NCI-H510A treated with DMSO at 0.1 percent for 48 hours (cell line): ENCODE measurements at regions not wholly inside any gene's neighbourhood (a gene's known extent, or its start where the extent isn't known, plus 50 kb on each side); places are given as distances from the start of the nearest gene placed in this dataset.
"Not testable (repeated sequence)": the region's sequence is repeated elsewhere in the genome, so short reads cannot be mapped to it uniquely, and the experiment has no call there.

ENCODE experiments used
- DNase-seq: peaks from one replicate; lab custom pipeline; 2025; lab: John Stamatoyannopoulos, UW

GRCh38 chr2:142478206-142478605 lies 347.4 kb upstream of the LRP1B start:
- no peak for DNase-seq

GRCh38 chr2:142472382-142472781 lies 341.6 kb upstream of the LRP1B start:
- DNase-seq = no peak

- DNase-seq = no peak
These were observed 336.5 kb upstream of the LRP1B start for GRCh38 chr2:142467321-142467720.

GRCh38 chr2:142463047-142463446 lies 332.2 kb upstream of the LRP1B start:
- DNase-seq = no peak

- no peak for DNase-seq
These were observed 331.5 kb upstream of the LRP1B start for GRCh38 chr2:142462306-142462705.

GRCh38 chr2:142445551-142446072 lies 314.8 kb upstream of the LRP1B start:
- DNase-seq = peak; percentile 9

GRCh38 chr2:142445023-142445422 lies 314.2 kb upstream of the LRP1B start:
- DNase-seq = no peak

GRCh38 chr2:142435847-142436246 lies 305.0 kb upstream of the LRP1B start:
- DNase-seq = no peak

- no peak for DNase-seq
These were observed 295.2 kb upstream of the LRP1B start for GRCh38 chr2:142426064-142426463.

- no peak for DNase-seq
These were observed 294.7 kb upstream of the LRP1B start for GRCh38 chr2:142425551-142425950.

- DNase-seq = no peak
These were observed 292.8 kb upstream of the LRP1B start for GRCh38 chr2:142423603-142424002.

GRCh38 chr2:142422769-142423168 lies 292.0 kb upstream of the LRP1B start:
- DNase-seq = no peak

GRCh38 chr2:142422041-142422440 lies 291.2 kb upstream of the LRP1B start:
- DNase-seq = no peak

- DNase-seq = not testable (repeated sequence)
These were observed 287.9 kb upstream of the LRP1B start for GRCh38 chr2:142418699-142419098.

GRCh38 chr2:142416996-142417395 lies 286.2 kb upstream of the LRP1B start:
- DNase-seq = no peak

- DNase-seq = no peak
These were observed 284.6 kb upstream of the LRP1B start for GRCh38 chr2:142415461-142415860.

GRCh38 chr2:142398212-142398611 lies 267.4 kb upstream of the LRP1B start:
- DNase-seq = no peak

- no peak for DNase-seq
These were observed 264.5 kb upstream of the LRP1B start for GRCh38 chr2:142395291-142395690.

- DNase-seq = no peak
These were observed 249.6 kb upstream of the LRP1B start for GRCh38 chr2:142380372-142380771.

- DNase-seq = not testable (repeated sequence)
These were observed 231.3 kb upstream of the LRP1B start for GRCh38 chr2:142362069-142362468.

- no peak for DNase-seq
These were observed 216.9 kb upstream of the LRP1B start for GRCh38 chr2:142347751-142348150.

- no peak for DNase-seq
These were observed 208.4 kb upstream of the LRP1B start for GRCh38 chr2:142339261-142339660.

GRCh38 chr2:142332196-142332595 lies 201.4 kb upstream of the LRP1B start:
- DNase-seq = no peak

- DNase-seq = no peak
These were observed 199.6 kb upstream of the LRP1B start for GRCh38 chr2:142330458-142330857.

GRCh38 chr2:142325870-142326269 lies 195.1 kb upstream of the LRP1B start:
- DNase-seq = no peak
